GM13976 (cell line): ENCODE measurements at regions not wholly inside any gene's neighbourhood (a gene's known extent, or its start where the extent isn't known, plus 50 kb on each side); places are given as distances from the start of the nearest gene placed in this dataset.

Source experiments
- DNase-seq: peaks from one replicate; pipeline ENCODE4 v3.0.0; 2012; ENCODE audit warnings: low spot score
- CTCF ChIP-seq: IDR thresholded peaks from 2 replicates; pipeline ENCODE4 v1.5.1; 2012; ENCODE audit warnings: borderline replicate concordance, mild to moderate bottlenecking; ENCODE audit not compliant: insufficient read depth; ENCODE audit errors: extremely low read depth, missing control alignments, control extremely low read depth
- in situ Hi-C: fragments of 300-500 bp; cut with MboI; formaldehyde crosslinking; loops from one replicate; pipeline ENCODE4 v1.12.0; 2022; ENCODE audit warnings: low sequenced_read_pairs, mixed read lengths, inconsistent platforms; ENCODE audit not compliant: unreplicated experiment

- in situ Hi-C loops, result no loop called here
- DNase-seq, result no peak
These were observed 60.9 kb upstream of the RFLNA start for GRCh38 chr12:124233846-124234640.

GRCh38 chr12:124236625-124237031, 58.3 kb upstream of the RFLNA start:
- in situ Hi-C loops, result no loop called here
- no peak for DNase-seq
- TF ChIP-seq CTCF, result no peak

More at GRCh38 chr12:124233846-124234640, 60.9 kb upstream of the RFLNA start:
- TF ChIP-seq CTCF, result no peak

GRCh38 chr12:124238886-124239285, 56.0 kb upstream of the RFLNA start:
- DNase-seq, result no peak
- in situ Hi-C loops, result no loop called here
- no peak for TF ChIP-seq CTCF

- no peak for TF ChIP-seq CTCF
- in situ Hi-C loops, result no loop called here
- peak; percentile 44 for DNase-seq
These were observed 54.4 kb upstream of the RFLNA start for GRCh38 chr12:124240493-124240892.

- in situ Hi-C loops, result no loop called here
- no peak for TF ChIP-seq CTCF
- no peak for DNase-seq
These were observed 52.9 kb upstream of the RFLNA start for GRCh38 chr12:124241776-124242528.

GRCh38 chr12:124242529-124243065, 52.3 kb upstream of the RFLNA start:
- DNase-seq, result no peak
- in situ Hi-C loops, result no loop called here
- no peak for TF ChIP-seq CTCF
